HCT116 (cell line): ENCODE measurements at regions not wholly inside any gene's neighbourhood (a gene's known extent, or its start where the extent isn't known, plus 50 kb on each side); places are given as distances from the start of the nearest gene placed in this dataset.
A peak's percentile ranks its signal among the peaks of the same experiment; 100 is the strongest.

Experiments used
- ATAC-seq: fragments of 200-7000 bp; cut with Tn5 transposase; 2 replicates; pipeline ENCODE4 v1.9.1; 2020; ENCODE audit warnings: mild to moderate bottlenecking, moderate library complexity
- BruUV-seq: library from RNA; stranded (reverse); fragments of 400-500 nt; replicated peaks from 2 replicates; lab custom pipeline; 2021; lab: Mats Ljungman, UMichigan
- CTCF ChIA-PET: fragments of 300-600 bp; sonication (Branson Sonifier 250); formaldehyde crosslinking; loops from one replicate; lab custom pipeline; 2021; ENCODE audit warnings: antibody characterized with exemption; lab: Charles Lee
- POLR2A ChIA-PET: fragments of 300-600, 350-600 bp; sonication (Branson Sonifier 250); formaldehyde crosslinking; loops from one replicate; lab custom pipeline; 2021; ENCODE audit warnings: antibody characterized with exemption; lab: Charles Lee
- RAD21 ChIA-PET, 2 experiments: fragments of 300-600 bp; sonication (Branson Sonifier 250); formaldehyde crosslinking; loops; one replicate each; lab custom pipeline; 2023; ENCODE audit warnings: low total read pairs in 2 of 2; ENCODE audit not compliant: uncharacterized antibody in 2 of 2, unreplicated experiment in 2 of 2, low non-redundant PET in 1 of 2; lab: Charles Lee
- DNase-seq: peaks from one replicate; pipeline ENCODE4 v3.0.0-alpha.2; 2010; ENCODE audit warnings: low read depth, low spot score
- H2AFZ ChIP-seq: fragments of 200-600 bp; shearing (Covaris generic), sonication (generic); 2 replicates; pipeline ENCODE4 v1.6.1; 2017; ENCODE audit warnings: low read depth, mixed run types, mixed read lengths, antibody characterized with exemption, low read length; ENCODE audit not compliant: poor library complexity, severe bottlenecking
- H3K27ac ChIP-seq: 2 replicates; pipeline ENCODE4 v1.5.1; 2012; ENCODE audit warnings: low read depth, low read length
- H3K27me3 ChIP-seq: fragments of 200-600 bp; sonication (generic); 2 replicates; pipeline ENCODE4 v1.6.1; 2016; ENCODE audit warnings: mixed run types, low read length, mixed read lengths; ENCODE audit not compliant: insufficient read depth
- H3K36me3 ChIP-seq, 2 experiments: fragments of 200-500 bp in 1 of 2; fragments of 200-600 bp in 1 of 2; sonication (Bioruptor generic) in 1 of 2; sonication (generic) in 1 of 2; 2 replicates each; pipeline versions ENCODE4 v1.5.1 to v1.6.1; 2014 to 2016; ENCODE audit warnings: low read length in 2 of 2, inconsistent platforms in 1 of 2, mixed read lengths in 1 of 2, mixed run types in 1 of 2; ENCODE audit not compliant: insufficient read depth in 2 of 2, control insufficient read depth in 1 of 2
- H3K4me1 ChIP-seq, 2 experiments: fragments of 200-600 bp in 1 of 2; sonication (generic) in 1 of 2; 2 replicates each; pipeline versions ENCODE4 v1.5.1 to v1.6.1; 2012 to 2017; ENCODE audit warnings: low read length in 2 of 2, inconsistent platforms in 1 of 2, mild to moderate bottlenecking in 1 of 2, mixed read lengths in 1 of 2, mixed run types in 1 of 2, moderate library complexity in 1 of 2; ENCODE audit not compliant: insufficient read depth in 2 of 2, control insufficient read depth in 1 of 2
- H3K4me2 ChIP-seq: fragments of 200-600 bp; sonication (generic); 2 replicates; pipeline ENCODE4 v1.6.1; 2017; ENCODE audit warnings: mixed run types, low read length, mixed read lengths
- H3K4me3 ChIP-seq, 2 experiments: fragments of 200-600 bp in 1 of 2; sonication (generic) in 1 of 2; replicated peaks in 1 of 2; 2 replicates each; pipeline ENCODE4 v1.5.1; 2011 to 2016; ENCODE audit warnings: low read length in 2 of 2, control low read depth in 1 of 2, low read depth in 1 of 2, mild to moderate bottlenecking in 1 of 2, mixed read lengths in 1 of 2, mixed run types in 1 of 2
- H3K79me2 ChIP-seq: fragments of 200-600 bp; sonication (generic); 2 replicates; pipeline ENCODE4 v1.6.1; 2017; ENCODE audit warnings: mild to moderate bottlenecking, mixed run types, low read length, moderate library complexity, mixed read lengths; ENCODE audit not compliant: insufficient read depth
- H3K9ac ChIP-seq: fragments of 200-600 bp; sonication (generic); 2 replicates; pipeline ENCODE4 v1.6.1; 2016; ENCODE audit warnings: low read length, mixed read lengths
- H3K9me2 ChIP-seq: fragments of 200-600 bp; sonication (generic), shearing (Covaris generic); 2 replicates; pipeline ENCODE4 v1.6.1; 2017; ENCODE audit warnings: mixed run types, mild to moderate bottlenecking, moderate library complexity; ENCODE audit not compliant: insufficient read depth
- H3K9me3 ChIP-seq, 2 experiments: fragments of 200-500 bp in 1 of 2; fragments of 200-600 bp in 1 of 2; sonication (Bioruptor generic) in 1 of 2; sonication (generic) in 1 of 2; 2 replicates each; pipeline ENCODE4 v1.6.1; 2014 to 2017; ENCODE audit warnings: low read length in 2 of 2, mixed read lengths in 2 of 2, inconsistent platforms in 1 of 2, low read depth in 1 of 2, mild to moderate bottlenecking in 1 of 2, mixed run types in 1 of 2, moderate library complexity in 1 of 2; ENCODE audit not compliant: control insufficient read depth in 1 of 2, insufficient read depth in 1 of 2
- H4K20me1 ChIP-seq: fragments of 200-600 bp; sonication (generic), shearing (Covaris generic); 2 replicates; pipeline ENCODE4 v1.6.1; 2017; ENCODE audit warnings: mixed run types, mild to moderate bottlenecking, moderate library complexity; ENCODE audit not compliant: insufficient read depth
- CBX3 ChIP-seq: IDR thresholded peaks from 2 replicates; pipeline ENCODE4 v1.6.1; 2012; ENCODE audit warnings: low read depth
- EZH2 ChIP-seq: fragments of 200-600 bp; sonication (generic); IDR thresholded peaks from 2 replicates; pipeline ENCODE4 v1.6.1; 2017; ENCODE audit warnings: antibody characterized with exemption, mixed run types
- POLR2A ChIP-seq: IDR thresholded peaks from 2 replicates; pipeline ENCODE4 v1.7.0; 2011; ENCODE audit warnings: borderline replicate concordance; ENCODE audit not compliant: insufficient read depth, insufficient read length; ENCODE audit errors: extremely low read depth
- RAD21 ChIP-seq: IDR thresholded peaks from 2 replicates; pipeline ENCODE4 v1.6.1; 2012; ENCODE audit warnings: low read depth, mild to moderate bottlenecking
- YY1 ChIP-seq: IDR thresholded peaks from 2 replicates; pipeline ENCODE4 v1.6.1; 2011; ENCODE audit warnings: low read length, low read depth, moderate library complexity, mild to moderate bottlenecking; ENCODE audit not compliant: insufficient replicate concordance; ENCODE audit errors: extremely low read depth
- intact Hi-C: fragments of 100-400 bp; cut with micrococcal nuclease; formaldehyde crosslinking; loops from 2 replicates; pipeline ENCODE4 v1.10.0; 2022
- TF ChIP-seq, protein P1 (sequence below), 3 experiments: fragments of 200-600 bp in 1 of 3; sonication (generic) in 1 of 3; IDR thresholded peaks in 2 of 3; conservative IDR thresholded peaks in 1 of 3; 2 replicates each; pipeline ENCODE4 v1.5.1; 2012 to 2017; ENCODE audit warnings: low read depth in 2 of 3, low read length in 2 of 3, antibody characterized with exemption in 1 of 3, borderline replicate concordance in 1 of 3, control low read depth in 1 of 3, mild to moderate bottlenecking in 1 of 3, mixed read lengths in 1 of 3, mixed run types in 1 of 3, moderate library complexity in 1 of 3; ENCODE audit not compliant: insufficient read depth in 1 of 3
- TF ChIP-seq, protein P2 (sequence below): IDR thresholded peaks from 2 replicates; pipeline ENCODE4 v1.6.1; 2012
- TF ChIP-seq, protein P3 (sequence below): IDR thresholded peaks from 2 replicates; pipeline ENCODE4 v1.6.1; 2012; ENCODE audit warnings: low read depth

DNA sequence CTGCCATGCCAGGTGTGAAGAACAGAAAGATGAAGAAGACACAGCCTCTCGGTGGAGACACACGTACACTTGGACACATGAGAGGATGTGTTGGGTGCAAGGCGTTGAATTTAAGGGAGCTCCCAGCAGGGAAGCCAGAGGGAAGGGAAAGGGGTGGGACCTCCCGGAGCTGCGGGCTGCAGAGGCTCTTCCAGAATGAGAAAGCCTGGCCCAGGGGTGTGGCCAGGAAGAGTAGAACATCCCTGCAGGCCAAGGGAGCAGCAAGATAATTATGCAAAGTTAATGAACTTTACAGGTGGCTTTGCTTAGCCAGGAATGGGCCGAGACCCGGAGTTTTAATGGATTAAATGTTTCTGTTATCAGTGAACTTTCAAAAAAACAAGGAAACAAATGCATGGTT lies 270.3 kb downstream of the KLF6 start:
- TF ChIP-seq RAD21: no peak
- TF ChIP-seq, protein P1, sequence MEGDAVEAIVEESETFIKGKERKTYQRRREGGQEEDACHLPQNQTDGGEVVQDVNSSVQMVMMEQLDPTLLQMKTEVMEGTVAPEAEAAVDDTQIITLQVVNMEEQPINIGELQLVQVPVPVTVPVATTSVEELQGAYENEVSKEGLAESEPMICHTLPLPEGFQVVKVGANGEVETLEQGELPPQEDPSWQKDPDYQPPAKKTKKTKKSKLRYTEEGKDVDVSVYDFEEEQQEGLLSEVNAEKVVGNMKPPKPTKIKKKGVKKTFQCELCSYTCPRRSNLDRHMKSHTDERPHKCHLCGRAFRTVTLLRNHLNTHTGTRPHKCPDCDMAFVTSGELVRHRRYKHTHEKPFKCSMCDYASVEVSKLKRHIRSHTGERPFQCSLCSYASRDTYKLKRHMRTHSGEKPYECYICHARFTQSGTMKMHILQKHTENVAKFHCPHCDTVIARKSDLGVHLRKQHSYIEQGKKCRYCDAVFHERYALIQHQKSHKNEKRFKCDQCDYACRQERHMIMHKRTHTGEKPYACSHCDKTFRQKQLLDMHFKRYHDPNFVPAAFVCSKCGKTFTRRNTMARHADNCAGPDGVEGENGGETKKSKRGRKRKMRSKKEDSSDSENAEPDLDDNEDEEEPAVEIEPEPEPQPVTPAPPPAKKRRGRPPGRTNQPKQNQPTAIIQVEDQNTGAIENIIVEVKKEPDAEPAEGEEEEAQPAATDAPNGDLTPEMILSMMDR (IDR thresholded peaks at IDR 0.05 in 2 of 3, conservative IDR thresholded peaks at IDR 0.05 in 1 of 3; ENCODE audit: borderline replicate concordance in 1 of 3, insufficient read depth in 1 of 3, low read depth in 2 of 3, low read length in 2 of 3): no peak
- no peak for TF ChIP-seq YY1
- no peak for TF ChIP-seq CBX3
- TF ChIP-seq, protein P2, sequence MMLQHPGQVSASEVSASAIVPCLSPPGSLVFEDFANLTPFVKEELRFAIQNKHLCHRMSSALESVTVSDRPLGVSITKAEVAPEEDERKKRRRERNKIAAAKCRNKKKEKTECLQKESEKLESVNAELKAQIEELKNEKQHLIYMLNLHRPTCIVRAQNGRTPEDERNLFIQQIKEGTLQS: no peak
- no peak for TF ChIP-seq POLR2A
- Histone ChIP-seq H3K79me2 (no peaks in the 10 kb centered on the region), H3K9ac (no peak overlapping the region), H3K27ac (no peak overlapping the region), H3K4me1 (no peaks in the 10 kb centered on the region), H3K4me2 (no peak overlapping the region), H3K36me3 (no peaks in the 10 kb centered on the region), H3K9me2 (no peaks in the 10 kb centered on the region), H3K27me3 (no peaks in the 10 kb centered on the region), H3K9me3 (no peaks in the 10 kb centered on the region), H4K20me1 (no peaks in the 10 kb centered on the region), H3K4me3 (no peak overlapping the region), H2AFZ (no peak overlapping the region)
- no TSS peak for BruUV-seq
- ChIA-PET CTCF (no interaction called here), RAD21 (no interaction called here), POLR2A (no interaction called here)
- intact Hi-C loops: no loop called here
- DNase-seq (no peak), ATAC-seq (no peak)

GRCh38 chr10:3512263-3512662 lies 272.7 kb downstream of the KLF6 start:
- intact Hi-C loops: no loop called here
- Histone ChIP-seq H3K9me3 (no peaks in the 10 kb centered on the region), H3K9ac (no peak overlapping the region), H2AFZ (no peak overlapping the region), H3K4me3 (no peak overlapping the region), H4K20me1 (no peaks in the 10 kb centered on the region), H3K79me2 (no peaks in the 10 kb centered on the region), H3K4me1 (peaks cover 0 to 3% of the 10 kb centered on the region in 2 experiments; a peak in 1 of 4 replicates)
- RAD21 ChIA-PET: no interaction called here
- BruUV-seq: no TSS peak
- DNase-seq: no peak
- no peak for TF ChIP-seq EZH2
- TF ChIP-seq, protein P1 (IDR thresholded peaks at IDR 0.05 in 2 of 3, conservative IDR thresholded peaks at IDR 0.05 in 1 of 3; ENCODE audit: borderline replicate concordance in 1 of 3, insufficient read depth in 1 of 3, low read depth in 2 of 3, low read length in 2 of 3): peak in 2 of 3 experiments; percentile 41 to 56; a peak in 4 of 6 replicates
- TF ChIP-seq, protein P3, sequence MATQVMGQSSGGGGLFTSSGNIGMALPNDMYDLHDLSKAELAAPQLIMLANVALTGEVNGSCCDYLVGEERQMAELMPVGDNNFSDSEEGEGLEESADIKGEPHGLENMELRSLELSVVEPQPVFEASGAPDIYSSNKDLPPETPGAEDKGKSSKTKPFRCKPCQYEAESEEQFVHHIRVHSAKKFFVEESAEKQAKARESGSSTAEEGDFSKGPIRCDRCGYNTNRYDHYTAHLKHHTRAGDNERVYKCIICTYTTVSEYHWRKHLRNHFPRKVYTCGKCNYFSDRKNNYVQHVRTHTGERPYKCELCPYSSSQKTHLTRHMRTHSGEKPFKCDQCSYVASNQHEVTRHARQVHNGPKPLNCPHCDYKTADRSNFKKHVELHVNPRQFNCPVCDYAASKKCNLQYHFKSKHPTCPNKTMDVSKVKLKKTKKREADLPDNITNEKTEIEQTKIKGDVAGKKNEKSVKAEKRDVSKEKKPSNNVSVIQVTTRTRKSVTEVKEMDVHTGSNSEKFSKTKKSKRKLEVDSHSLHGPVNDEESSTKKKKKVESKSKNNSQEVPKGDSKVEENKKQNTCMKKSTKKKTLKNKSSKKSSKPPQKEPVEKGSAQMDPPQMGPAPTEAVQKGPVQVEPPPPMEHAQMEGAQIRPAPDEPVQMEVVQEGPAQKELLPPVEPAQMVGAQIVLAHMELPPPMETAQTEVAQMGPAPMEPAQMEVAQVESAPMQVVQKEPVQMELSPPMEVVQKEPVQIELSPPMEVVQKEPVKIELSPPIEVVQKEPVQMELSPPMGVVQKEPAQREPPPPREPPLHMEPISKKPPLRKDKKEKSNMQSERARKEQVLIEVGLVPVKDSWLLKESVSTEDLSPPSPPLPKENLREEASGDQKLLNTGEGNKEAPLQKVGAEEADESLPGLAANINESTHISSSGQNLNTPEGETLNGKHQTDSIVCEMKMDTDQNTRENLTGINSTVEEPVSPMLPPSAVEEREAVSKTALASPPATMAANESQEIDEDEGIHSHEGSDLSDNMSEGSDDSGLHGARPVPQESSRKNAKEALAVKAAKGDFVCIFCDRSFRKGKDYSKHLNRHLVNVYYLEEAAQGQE: no peak
- TF ChIP-seq, all 23 proteins: peak for 1
- Histone ChIP-seq H3K27me3 (no peaks in the 10 kb centered on the region), H3K4me2 (no peak overlapping the region), H3K9me2 (no peaks in the 10 kb centered on the region), H3K36me3 (no peaks in the 10 kb centered on the region), H3K27ac (no peak overlapping the region)
- ChIA-PET CTCF (no interaction called here), POLR2A (no interaction called here)
- ATAC-seq: no peak
